ENCODE measurements at regions not wholly inside any gene's neighbourhood (a gene's known extent, or its start where the extent isn't known, plus 50 kb on each side); places are given as distances from the start of the nearest gene placed in this dataset.
A peak's percentile ranks its signal among the peaks of the same experiment; 100 is the strongest.

GRCh38 chr4:24121395-24122175, 231.7 kb upstream of the PPARGC1A start:
- no peak for DNase-seq (ENCODE audit: low read depth in 4 of 4, low spot score in 2 of 4)

GRCh38 chr4:24117975-24118374, 228.1 kb upstream of the PPARGC1A start:
- DNase-seq (ENCODE audit: low read depth in 4 of 4, low spot score in 2 of 4), result no peak

GRCh38 chr4:24116107-24116506, 226.3 kb upstream of the PPARGC1A start:
- DNase-seq (ENCODE audit: low read depth in 4 of 4, low spot score in 2 of 4), result no peak

DNA sequence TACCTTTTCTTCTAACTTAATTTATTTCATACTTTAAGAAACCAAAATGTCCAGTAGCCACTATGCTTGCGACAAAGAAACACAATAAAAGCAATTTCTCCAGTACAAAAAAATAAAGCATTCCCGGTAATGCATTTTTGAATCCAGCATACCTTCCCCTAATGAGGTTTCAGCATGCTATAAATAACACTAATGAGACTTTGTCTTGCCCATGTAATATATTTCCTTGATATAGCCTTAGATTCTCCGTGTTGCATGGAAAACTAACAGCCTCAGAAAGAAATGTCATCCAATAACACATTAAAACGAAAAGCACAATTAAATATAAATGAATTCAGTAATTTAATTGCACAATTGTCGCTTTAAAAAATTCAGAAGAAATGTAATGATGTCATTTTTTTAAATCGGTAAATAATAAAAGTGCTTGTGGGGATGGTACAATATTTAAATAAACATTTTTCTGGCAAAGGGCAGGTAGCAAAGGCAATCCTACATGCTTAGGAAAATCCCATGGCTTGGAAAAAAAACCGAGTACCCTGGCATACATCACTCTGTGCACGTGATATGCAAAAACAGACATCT, 225.2 kb upstream of the PPARGC1A start:
- no peak for DNase-seq (ENCODE audit: low read depth in 4 of 4, low spot score in 2 of 4)

- DNase-seq (ENCODE audit: low read depth in 4 of 4, low spot score in 2 of 4), result no peak
Observed at GRCh38 chr4:24114444-24114843, 224.6 kb upstream of the PPARGC1A start.

- no peak for DNase-seq (ENCODE audit: low read depth in 4 of 4, low spot score in 2 of 4)
Observed at GRCh38 chr4:24112466-24112865, 222.6 kb upstream of the PPARGC1A start.

GRCh38 chr4:24108567-24108966, 218.7 kb upstream of the PPARGC1A start:
- DNase-seq (ENCODE audit: low read depth in 4 of 4, low spot score in 2 of 4), result no peak

DNA sequence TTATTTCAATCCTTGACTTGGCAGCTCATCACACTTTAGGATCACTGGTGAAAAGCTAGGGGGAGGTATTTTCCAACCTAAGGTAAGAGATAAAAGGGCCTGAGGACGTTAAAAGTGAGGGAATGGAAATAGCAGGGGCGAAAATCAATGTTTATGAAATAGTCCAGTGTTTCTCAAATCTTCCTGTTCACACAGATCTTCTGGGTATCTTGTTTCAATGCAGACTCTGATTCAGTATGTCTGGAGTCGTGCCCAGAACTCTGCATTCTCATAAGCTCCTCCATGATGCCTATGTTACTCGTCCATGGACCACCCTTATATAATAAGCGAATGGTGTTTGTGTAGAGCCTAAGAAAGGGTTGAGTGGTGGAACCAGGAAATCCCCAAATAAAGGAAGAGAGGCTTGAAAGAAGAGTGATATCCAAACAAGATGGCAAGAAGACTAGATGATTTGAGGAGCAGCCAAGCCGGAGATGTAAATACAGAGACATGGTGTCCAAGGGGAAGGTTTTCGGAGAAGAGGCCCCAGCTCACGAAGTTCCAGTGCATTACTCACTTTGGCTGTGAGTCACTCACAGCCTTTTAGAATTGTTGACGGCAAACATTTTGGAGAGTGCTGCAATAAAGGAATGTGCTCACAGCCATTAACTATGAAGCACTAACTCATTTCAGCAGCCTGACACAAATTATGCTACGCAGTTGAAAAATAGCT, 215.6 kb upstream of the PPARGC1A start:
- DNase-seq (ENCODE audit: low read depth in 4 of 4, low spot score in 2 of 4), result no peak

- DNase-seq (ENCODE audit: low read depth in 4 of 4, low spot score in 2 of 4), result no peak
Observed at GRCh38 chr4:24104158-24104565, 214.3 kb upstream of the PPARGC1A start.

- DNase-seq (ENCODE audit: low read depth in 4 of 4, low spot score in 2 of 4), result peak in 3 of 4 donors; percentile 44 to 67 (median 46)
Observed at GRCh38 chr4:24103434-24104157, 213.7 kb upstream of the PPARGC1A start.

GRCh38 chr4:24102621-24103020, 212.8 kb upstream of the PPARGC1A start:
- no peak for DNase-seq (ENCODE audit: low read depth in 4 of 4, low spot score in 2 of 4)

- DNase-seq (ENCODE audit: low read depth in 4 of 4, low spot score in 2 of 4), result no peak
Observed at GRCh38 chr4:24096603-24097002, 206.8 kb upstream of the PPARGC1A start.

DNA sequence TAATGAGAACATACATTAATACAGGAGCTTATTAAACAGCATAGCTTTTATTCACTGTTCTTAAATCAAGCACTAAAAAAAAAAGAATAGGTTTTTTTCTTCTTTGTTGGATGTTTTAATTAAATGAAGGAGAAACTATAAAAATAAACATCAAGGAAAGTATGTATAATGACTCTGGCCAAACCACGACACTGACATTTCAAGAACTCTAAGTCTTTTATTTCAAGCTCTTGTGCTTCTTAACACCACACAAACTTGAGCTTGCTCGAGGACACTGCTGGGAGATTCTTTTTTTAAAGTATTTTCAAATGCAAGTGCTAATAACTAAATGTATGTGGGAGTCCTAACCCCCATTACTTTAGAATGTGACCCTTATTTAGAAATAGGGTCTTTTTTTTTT, 204.9 kb upstream of the PPARGC1A start:
- no peak for DNase-seq (ENCODE audit: low read depth in 4 of 4, low spot score in 2 of 4)

- DNase-seq (ENCODE audit: low read depth in 4 of 4, low spot score in 2 of 4), result no peak
Observed at GRCh38 chr4:24093446-24093845, 203.6 kb upstream of the PPARGC1A start.

DNA sequence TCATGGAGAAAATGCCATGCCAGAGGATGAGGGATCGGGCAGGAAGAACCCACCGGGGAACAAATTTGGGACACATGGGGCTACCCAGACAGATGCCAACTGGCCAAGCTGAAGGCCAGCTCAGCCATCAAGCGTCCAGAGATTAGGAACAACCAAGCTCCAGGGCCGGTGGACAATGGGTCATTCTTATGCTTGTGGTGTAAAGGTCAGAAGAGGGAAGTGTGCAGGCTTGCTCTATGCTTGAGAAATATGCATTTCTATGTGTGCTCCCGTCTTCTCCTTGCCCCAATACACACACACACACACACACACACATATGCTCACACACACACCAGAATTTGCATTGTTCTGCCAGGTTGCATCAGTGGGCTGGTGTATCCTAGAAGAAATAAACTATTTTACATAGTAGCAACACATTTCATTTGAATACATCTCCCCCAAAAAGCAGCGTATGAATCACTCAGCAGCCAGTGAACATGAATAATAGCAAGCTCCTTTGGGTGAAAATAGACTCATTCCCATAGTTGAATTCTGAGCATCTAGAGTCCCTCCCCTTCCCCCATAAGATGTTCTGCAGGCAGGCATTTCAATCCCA, 201.9 kb upstream of the PPARGC1A start:
- DNase-seq (ENCODE audit: low read depth in 4 of 4, low spot score in 2 of 4), result no peak

GRCh38 chr4:24089851-24090534, 200.1 kb upstream of the PPARGC1A start:
- DNase-seq (ENCODE audit: low read depth in 4 of 4, low spot score in 2 of 4), result no peak

GRCh38 chr4:24080871-24081270, 191.0 kb upstream of the PPARGC1A start:
- DNase-seq (ENCODE audit: low read depth in 4 of 4, low spot score in 2 of 4), result no peak

DNA sequence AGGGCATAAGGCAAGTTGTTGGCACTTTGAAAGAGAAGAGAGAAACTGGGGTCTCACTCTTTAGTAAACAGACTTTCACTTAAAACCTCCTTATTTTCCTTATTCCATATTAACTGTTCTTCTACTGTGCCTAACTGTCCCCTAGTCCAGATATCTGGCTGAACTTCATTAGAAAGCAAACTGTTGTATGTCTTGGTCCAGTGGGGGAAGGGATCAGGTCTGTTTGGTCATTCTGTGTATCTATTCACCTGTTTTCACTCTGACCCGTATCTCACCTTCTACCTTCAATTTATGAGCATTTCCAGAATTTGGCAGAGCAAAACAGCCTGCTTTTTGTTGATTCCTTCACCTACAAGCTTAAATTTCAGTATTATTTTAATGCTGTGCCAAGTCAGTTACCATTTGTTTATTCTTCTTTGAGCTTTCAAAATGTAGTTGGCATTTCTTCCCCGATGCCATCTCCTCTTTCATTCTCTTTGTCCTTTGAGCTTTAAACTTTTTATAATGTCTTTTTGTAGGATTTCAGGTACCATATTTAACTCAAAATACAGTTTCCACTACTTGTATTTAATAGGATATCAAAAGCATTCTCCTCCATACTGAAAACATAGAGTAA, 188.6 kb upstream of the PPARGC1A start:
- no peak for DNase-seq (ENCODE audit: low read depth in 4 of 4, low spot score in 2 of 4)

- DNase-seq (ENCODE audit: low read depth in 4 of 4, low spot score in 2 of 4), result no peak
Observed at GRCh38 chr4:24076811-24077210, 187.0 kb upstream of the PPARGC1A start.

DNA sequence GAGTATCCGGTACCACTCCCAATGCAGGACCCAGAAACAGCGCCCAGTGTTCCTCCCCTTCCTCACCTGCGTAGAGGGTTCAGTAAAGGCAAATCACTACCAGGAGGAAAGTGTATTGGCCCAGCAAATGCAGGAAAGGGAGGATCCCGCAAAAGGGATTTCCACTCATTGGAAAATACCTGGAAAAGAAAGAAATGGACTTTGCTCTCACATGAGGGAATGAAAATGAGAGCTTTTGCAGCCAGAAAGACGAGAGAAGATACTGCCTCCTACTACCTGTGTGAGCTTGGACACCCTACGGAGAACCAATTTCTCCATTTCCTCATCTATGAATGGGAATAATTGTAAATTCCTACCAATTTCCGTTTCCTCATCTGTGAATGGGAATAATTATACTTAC, 184.1 kb upstream of the PPARGC1A start:
- DNase-seq (ENCODE audit: low read depth in 4 of 4, low spot score in 2 of 4), result no peak

Data from left renal cortex interstitium (tissue), 4 donors.